HG02884 (cell line): ENCODE measurements at regions not wholly inside any gene's neighbourhood (a gene's known extent, or its start where the extent isn't known, plus 50 kb on each side); places are given as distances from the start of the nearest gene placed in this dataset.

Experiments
- ATAC-seq: cut with Tn5 transposase; IDR thresholded peaks from one replicate; pipeline ENCODE4 v1.9.1; 2021; ENCODE audit warnings: mild to moderate bottlenecking, moderate library complexity; ENCODE audit not compliant: unreplicated experiment

DNA sequence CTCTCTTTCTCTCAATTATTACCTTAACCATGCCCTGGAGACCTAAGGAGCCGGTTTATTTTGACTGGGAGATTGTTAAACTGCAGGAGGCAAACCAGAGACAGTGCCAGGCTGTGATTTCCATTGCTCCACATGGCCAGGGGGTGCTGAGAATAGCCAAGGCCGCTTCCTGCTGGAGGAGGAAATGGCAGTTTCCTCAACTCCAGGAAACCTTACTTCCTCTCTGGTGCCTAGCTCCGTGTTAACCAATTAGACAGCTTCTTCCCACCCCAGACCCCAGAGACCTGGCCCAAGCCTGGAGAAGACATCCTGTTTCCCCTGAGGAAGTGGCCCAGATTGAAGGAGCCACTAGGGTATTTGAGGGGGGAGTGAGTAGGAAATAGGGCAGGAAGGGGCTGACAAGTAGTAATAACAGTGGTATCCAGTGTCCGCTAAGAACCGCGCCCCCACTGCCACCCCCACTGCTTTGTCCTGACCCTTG is 161.2 kb downstream of the PLPP3 start:
- no peak for ATAC-seq

- ATAC-seq, result no peak
These were observed 161.7 kb downstream of the PLPP3 start for GRCh38 chr1:56417646-56418045.

GRCh38 chr1:56416495-56416894 is 162.9 kb downstream of the PLPP3 start:
- ATAC-seq, result no peak

- no peak for ATAC-seq
These were observed 163.6 kb downstream of the PLPP3 start for GRCh38 chr1:56415720-56416119.

DNA sequence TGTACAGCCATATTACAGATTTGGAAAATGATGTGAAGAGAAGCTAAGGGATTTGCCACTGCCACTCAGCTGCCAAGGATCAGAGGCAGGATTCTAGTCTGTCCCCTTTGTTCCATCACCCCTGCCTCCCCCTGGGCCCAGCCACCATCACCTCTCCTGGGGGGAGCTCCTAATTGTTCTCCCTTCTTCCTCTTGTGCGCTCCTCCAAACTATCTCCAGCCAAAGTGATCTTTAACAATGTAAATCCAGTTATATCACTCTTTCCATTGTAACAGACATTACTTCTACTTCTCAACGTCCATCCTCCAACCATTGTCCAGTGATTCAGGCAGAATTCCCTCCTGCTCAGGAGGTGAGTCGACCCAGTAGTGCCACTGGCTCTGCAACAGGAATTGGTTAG is 164.1 kb downstream of the PLPP3 start:
- no peak for ATAC-seq

DNA sequence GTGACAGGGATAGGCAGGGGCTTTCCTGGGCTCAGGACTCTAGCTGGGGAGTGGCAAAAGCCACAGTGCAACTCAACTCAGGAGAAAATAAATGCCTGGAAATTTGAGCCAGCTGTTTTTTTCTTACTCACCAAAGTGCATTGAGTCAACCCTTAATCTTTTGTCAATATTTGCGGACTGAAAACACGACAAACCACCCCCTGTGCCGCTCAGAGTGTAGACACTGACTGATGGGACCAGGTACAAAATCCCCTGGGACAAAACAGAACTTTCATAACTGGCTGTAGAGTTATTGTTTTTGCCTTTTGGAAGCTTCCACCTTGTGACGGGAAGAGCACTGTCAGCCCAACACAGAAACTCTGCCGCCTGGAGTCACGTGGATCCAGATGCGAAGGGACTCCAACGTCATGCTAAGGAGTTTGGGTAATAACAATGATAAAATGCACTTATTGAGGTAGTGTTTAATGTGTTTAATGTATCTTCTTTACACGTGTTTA is 164.6 kb downstream of the PLPP3 start:
- no peak for ATAC-seq

DNA sequence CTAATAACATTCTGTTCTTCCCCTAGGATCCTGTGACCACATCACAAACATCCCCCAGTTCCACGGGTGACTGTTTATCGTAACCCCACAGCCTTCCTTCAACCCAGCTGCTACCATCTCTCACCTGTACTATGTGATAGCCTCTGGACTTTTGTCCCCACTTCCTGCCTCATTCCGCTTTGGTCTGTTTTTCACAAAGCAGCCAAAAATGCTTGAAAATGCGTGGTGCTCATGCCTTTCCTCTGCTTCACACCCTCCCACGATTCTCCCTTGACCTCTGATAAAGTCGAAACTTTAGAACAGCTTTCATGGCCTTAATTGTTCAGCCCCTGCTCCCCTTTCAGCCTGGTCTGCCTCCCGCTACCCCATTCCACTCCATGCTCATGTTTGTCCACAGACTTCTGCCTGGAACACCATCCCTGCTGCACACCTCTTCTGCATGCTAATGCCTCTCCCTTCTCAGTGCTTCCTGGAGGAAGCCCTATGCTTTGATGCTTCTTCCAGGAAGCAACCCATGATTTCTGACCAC is 165.6 kb downstream of the PLPP3 start:
- ATAC-seq, result no peak

DNA sequence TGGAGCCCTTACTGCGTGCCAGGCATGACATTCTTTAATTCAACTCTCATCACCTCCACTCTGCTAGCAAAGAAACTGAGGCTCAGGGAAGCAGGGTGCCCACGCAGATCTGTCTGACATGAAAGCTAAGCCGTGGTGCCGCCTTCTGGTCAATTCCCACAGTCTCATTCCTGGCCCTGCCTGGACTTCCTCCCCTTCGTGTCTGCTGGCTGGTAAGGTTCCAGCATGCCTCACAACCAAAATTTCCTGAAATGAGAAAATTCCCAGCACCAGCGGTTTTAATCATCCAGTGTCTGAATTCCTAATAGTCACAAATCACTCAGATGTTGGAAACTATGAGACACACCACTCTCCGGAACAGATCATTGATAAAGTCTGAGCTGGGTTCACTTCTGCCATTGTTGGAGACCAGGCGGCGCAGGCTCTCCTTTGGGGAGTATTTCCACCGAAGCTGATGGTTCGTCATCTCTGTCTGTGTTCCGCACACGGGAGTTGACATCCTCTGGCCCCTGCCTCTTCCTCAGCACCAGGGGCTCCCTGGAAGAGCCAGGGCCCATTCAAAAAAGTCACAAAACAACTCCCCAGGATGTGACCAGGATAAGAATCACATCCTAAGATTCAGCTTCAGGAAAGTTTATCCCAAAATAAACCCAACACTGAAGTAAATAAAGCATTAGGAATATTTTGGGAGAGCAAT is 167.7 kb downstream of the PLPP3 start:
- no peak for ATAC-seq

GRCh38 chr1:56411021-56411420 is 168.3 kb downstream of the PLPP3 start:
- ATAC-seq, result no peak

- no peak for ATAC-seq
These were observed 169.0 kb downstream of the PLPP3 start for GRCh38 chr1:56410405-56410804.

DNA sequence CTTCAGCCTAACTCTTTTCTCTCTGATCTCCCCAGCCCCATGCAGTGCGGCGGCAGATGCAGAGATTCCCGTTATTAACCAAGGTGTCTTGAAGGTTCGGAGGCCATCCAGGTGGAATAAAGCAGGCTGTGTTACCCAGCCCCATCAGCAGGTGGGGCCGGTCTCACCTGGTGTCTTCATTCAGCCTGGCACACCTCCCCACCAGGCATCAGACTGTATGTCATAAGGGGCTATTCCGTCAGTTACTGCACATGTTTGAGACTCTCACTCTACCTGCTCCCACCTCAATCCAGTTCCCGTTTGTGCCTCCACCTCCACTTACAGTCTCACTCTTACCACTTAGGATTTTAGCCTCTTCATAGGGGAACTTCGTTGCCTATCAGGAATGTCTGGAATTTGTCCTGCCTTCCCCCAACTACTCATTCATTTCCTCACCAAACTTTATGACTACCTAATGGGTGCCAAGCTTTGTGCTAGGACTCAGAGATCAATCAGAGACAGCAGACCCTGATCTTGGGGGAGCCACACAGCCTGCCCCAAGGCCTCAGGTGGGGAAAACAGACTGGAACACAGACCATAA is 170.2 kb downstream of the PLPP3 start:
- ATAC-seq, result no peak

GRCh38 chr1:56406821-56407220 is 172.5 kb downstream of the PLPP3 start:
- no peak for ATAC-seq

DNA sequence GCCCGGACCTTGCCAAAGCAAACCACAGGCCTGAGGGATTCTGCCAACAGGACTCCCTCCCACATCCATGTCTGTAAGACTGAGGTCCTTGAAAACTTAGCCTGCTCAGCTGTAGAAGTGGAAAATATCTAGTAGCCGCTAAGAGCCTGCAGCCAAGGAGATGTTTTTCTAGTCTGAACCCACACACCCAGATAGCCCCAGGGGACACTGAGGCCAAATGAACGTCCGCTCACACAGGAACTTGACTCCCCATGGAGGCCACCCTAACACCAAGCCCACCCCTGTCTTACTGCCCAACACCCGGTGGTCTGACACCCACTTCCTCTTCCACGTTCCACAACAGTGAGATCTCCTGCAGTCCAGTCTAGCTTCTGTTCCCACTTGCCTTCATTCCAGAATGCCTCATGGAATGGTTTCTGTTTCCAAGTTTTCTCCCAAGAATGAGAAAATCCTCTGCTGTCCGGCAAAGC is 174.8 kb downstream of the PLPP3 start:
- ATAC-seq, result no peak

DNA sequence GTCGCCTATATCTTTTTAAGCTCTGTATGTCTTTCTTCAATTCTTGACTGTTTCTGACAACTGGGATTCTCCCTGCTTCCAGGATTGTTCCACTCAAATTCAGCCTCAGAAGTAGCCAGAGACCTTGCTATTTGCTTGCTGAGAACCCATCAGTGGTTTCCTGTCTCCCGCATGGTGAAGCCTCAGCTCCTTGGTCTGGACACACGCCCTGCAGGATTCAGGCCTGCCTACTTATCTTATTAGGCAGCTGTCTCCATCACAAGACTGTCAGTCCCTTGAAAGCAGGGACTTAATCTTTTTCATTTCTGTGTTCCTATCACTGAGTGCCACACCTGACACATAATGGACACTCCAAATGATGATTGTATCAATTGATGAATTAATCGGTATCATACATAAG is 175.3 kb downstream of the PLPP3 start:
- ATAC-seq, result no peak

- ATAC-seq, result no peak
These were observed 176.0 kb downstream of the PLPP3 start for GRCh38 chr1:56403321-56403720.

DNA sequence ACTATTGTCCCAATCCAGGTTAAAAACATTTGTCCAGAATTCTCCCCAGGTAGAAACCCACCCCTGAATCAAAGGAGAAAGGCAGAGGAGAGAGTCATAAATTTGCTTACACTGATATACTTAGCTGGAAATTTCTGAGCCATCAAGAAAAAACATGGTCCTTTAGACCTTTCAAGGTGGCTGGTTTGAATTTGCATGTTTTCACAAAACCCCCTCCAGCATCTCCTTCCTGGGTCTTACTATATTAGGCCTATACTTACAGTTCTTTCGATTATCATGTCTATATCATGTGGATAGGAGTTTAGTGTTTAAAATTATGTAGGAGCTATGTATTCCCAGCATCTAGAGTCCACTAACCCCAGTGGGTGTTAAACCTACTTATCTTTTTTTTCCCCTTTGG is 178.2 kb downstream of the PLPP3 start:
- ATAC-seq, result no peak

DNA sequence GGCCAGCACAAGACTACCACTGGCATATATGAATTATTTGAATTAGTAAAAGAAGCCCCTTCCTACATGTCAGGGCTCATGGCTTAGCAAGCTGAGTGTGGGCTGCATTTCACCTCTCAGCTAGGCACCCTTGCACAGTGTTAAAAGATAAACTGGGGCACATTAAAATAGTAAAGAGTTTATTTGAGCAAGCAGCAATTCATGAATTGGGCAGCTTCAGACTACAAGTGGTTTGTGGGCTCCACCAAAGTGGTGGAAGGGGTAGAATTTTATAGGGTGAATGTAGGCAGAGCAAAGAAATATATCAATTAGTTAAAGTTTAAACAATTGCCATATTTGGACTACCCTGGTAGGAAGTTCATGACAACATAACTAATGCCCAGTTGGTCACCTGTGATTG is 178.8 kb downstream of the PLPP3 start:
- ATAC-seq, result no peak

DNA sequence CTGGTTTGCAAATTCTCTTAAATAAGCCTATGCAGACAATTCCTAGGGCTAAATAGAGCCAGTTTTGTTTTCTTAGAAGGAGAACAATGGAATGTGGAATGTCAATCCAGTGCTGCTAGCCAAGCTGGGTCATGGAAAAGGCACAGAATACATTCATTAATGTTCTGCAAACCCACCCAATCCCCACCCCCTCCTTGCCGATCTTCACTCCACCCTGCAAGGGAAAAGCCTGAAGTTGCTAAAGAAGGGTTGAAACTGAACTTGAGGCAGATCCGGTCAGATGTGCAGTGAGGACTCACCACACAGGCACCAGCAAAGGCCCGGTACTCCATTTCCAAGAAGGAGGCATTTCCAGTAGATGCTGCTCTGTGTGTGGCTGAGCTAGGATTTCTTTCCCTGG is 179.6 kb downstream of the PLPP3 start:
- ATAC-seq, result no peak

- no peak for ATAC-seq
These were observed 180.0 kb downstream of the PLPP3 start for GRCh38 chr1:56399326-56399725.

DNA sequence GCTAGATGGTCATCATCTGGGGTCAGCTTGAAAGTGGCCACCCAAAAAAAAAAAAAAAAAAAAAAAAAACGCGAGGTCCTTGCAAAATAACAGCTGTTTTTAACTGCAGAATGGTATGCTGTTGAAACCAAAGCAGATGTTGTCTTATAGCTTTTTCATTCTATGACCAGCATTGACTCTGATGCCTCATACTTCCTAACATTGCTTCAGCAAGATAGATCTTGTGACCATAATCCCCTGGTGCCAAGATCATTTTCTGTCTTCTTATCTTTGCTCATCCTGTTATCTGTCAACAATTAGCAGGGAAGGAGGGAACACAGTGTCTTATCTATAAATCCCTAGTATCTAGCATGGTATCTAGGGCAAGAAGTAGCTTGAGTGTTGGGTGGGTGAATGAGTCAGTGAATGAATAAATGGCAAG is 181.5 kb downstream of the PLPP3 start:
- ATAC-seq, result no peak

- ATAC-seq, result no peak
These were observed 182.0 kb downstream of the PLPP3 start for GRCh38 chr1:56397409-56397808.

DNA sequence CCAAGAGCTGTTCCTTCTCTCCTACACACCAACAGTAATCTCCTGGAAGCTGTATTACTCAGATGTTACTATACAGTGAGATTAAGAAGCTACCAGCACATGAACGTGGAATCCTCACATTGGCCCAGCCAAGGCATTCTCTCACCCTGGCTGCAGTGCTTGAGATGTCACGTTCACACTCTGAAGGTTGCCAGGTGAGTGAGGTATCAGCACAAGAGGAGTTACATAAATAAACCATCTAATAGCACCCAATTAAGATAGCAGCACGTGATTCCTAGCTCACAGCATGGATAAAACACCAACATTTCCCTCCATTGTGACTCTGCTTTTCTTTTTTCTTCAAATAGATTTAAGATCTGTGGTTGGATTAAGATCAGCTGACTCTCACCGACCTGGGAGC is 182.8 kb downstream of the PLPP3 start:
- ATAC-seq, result no peak
